Left kidney (tissue), 1 donor: ENCODE measurements at regions not wholly inside any gene's neighbourhood (a gene's known extent, or its start where the extent isn't known, plus 50 kb on each side); places are given as distances from the start of the nearest gene placed in this dataset.
"Not testable (repeated sequence)": the region's sequence is repeated elsewhere in the genome, so short reads cannot be mapped to it uniquely, and the experiment has no call there.

ENCODE experiments used
- DNase-seq: peaks from one replicate; pipeline ENCODE4 v3.0.0-alpha.2; 2013

DNA sequence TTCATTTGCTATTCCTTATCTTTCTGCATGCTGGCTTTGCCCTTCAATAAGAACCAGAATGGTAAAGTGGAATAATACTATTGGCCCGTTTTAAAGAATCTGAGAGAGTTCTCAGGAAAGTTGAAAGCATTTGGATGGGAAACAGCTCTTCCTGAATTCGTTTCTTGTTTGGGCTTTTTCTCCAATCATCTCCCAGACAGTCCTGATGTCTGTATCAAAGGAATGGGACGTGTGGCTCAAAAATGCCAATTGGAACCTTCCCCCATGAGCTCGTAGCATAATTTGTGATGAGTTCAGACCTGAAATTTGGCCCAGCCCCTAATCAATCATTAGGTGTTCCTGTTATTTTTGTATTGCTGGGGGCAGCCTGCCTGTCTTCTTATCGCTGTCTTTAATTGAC lies 75.8 kb upstream of the BACH2 start:
- DNase-seq = no peak

- DNase-seq = no peak
Measured at GRCh38 chr6:90370493-90370959, 73.9 kb upstream of the BACH2 start.

DNA sequence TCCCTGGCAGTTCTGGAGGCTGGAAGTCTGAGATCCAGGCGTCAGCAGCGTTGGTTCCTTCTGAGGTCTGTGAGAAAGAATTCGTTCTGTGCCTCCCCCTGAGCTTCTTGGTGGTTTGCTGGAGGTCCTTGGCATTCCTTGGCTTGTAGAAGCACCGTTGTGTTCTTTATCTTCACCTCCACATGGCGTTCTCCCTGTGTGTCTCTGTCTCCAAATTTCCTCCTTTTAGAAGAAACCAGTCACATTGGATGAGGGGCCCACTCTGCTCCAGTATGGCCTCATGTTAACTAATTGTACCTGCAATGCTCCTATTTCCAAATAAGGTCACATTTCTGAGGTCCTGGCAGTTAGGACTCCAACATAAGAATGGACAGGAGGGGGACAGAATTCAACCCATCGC lies 73.0 kb upstream of the BACH2 start:
- no peak for DNase-seq

GRCh38 chr6:90369024-90369519 lies 72.4 kb upstream of the BACH2 start:
- no peak for DNase-seq

GRCh38 chr6:90368601-90369000 lies 72.0 kb upstream of the BACH2 start:
- no peak for DNase-seq

DNA sequence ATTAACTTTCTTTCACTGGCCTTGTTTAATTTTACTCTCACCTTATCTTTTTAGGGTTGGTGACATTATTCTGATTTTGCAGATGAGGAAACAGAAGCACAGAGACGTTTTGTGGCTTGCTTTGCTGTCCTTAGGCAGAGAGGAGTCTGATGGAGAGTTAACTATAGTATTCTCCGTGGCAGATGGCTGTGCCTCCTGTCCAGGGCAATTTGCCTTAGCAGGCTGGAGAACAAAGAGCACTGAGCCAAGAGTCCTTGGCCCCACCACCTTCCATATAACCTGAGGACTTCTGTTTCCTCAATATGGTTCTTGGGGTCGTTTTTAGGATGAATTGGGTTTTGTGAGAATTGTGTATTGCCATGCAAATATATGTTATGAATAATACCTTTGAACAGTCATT lies 71.4 kb upstream of the BACH2 start:
- no peak for DNase-seq

- DNase-seq = no peak
Measured at GRCh38 chr6:90365565-90366219, 69.0 kb upstream of the BACH2 start.

GRCh38 chr6:90365002-90365401 lies 68.4 kb upstream of the BACH2 start:
- no peak for DNase-seq

DNA sequence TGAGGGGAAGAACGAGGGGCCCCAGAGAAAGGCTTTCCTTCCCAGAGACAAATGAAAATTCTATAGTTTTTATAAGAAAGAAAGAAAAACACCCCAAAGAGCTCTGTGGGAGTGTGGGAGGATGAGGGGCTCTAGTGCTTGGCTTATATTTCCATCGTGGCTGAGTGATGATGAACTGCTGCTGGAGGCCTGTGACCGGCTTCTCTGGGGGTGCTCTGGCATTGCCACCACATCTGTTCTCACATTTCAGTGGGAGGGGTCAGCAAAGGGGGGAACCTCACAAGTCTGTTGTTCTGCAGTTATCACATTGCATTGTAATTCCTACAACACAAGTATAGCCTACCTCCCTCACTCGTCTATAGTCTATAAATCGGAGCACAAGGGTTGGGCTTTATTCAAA lies 67.6 kb upstream of the BACH2 start:
- DNase-seq = peak; percentile 54

GRCh38 chr6:90362318-90362717 lies 65.7 kb upstream of the BACH2 start:
- no peak for DNase-seq

DNA sequence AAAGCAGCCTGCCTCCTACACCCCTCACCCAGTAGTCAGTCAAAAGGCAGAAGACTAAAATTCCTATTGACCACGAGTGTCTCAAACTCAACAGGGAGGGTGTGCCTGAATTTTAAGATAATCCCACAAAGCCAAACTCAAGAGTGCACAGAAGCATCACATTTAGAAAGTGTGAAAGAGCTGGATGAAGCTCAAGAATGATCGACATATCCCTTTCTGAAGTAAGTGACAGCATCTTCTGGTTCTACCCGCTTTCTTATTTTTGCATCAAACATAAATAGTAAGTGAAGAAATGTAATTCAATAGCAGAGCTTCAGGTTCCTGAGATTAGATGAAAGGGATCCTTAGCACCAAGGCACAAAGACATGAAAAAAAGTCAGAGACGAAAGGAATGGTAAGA lies 64.5 kb upstream of the BACH2 start:
- no peak for DNase-seq

GRCh38 chr6:90358036-90358770 lies 61.6 kb upstream of the BACH2 start:
- not testable (repeated sequence) for DNase-seq

- DNase-seq = peak; percentile 27
Measured at GRCh38 chr6:90356012-90356421, 59.4 kb upstream of the BACH2 start.

GRCh38 chr6:90354961-90355360 lies 58.3 kb upstream of the BACH2 start:
- DNase-seq = no peak

- no peak for DNase-seq
Measured at GRCh38 chr6:90351696-90352095, 55.1 kb upstream of the BACH2 start.

DNA sequence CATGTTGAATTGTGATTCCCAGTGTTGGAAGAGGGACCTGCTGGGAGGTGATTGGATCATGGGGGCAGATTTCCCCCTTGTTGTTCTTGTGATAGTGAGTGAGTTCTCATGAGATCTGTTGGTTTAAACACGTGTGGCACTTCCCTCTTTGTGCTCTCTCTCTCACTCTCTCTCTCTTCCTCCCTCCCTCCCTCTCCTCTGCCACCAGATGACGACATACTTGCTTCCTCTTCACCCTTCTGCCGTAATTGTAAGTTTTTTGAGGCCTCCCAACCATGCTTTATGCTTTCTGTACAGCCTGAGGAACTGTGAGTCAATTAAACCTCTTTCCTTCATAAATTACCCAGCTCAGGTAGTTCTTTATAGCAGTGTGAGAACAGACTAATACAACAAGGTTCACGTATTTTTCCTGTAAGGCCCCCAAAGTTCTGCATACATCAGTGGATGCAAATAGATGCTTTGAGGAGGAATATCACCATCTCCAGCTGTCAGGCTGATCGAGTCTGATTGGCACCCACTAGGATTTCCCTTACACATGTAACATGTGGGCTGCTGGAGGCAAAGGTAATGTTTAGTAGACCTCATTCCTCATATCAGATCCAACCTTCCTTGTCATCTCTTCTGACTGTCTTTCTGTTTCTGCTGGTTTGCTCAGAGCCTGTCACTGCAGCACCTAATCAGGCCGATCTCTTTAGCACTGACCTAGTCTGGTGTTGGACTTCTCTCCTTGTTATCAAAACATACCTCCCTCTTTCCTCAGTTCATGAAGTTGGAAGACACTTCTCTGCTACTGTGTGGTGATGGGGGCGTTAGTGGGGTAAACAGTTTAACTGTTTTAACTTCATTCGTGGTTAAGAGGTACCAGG lies 54.3 kb upstream of the BACH2 start:
- no peak for DNase-seq

GRCh38 chr6:90347411-90347851 lies 50.8 kb upstream of the BACH2 start:
- no peak for DNase-seq

GRCh38 chr6:90346729-90347128 lies 50.1 kb upstream of the BACH2 start:
- no peak for DNase-seq
